ENCODE measurements at regions not wholly inside any gene's neighbourhood (a gene's known extent, or its start where the extent isn't known, plus 50 kb on each side); places are given as distances from the start of the nearest gene placed in this dataset.
A peak's percentile ranks its signal among the peaks of the same experiment; 100 is the strongest.

- Histone ChIP-seq H3K9me3 (peaks cover 0 to 11% (median 0%) of the 10 kb centered on the region in 11 donors), H3K27me3 (no peaks in the 10 kb centered on the region), H3K4me3 (peak overlapping the region in 4 of 10 donors; percentile 7 to 13 (median 12)), H3K4me1 (peaks cover 0 to 13% (median 5%) of the 10 kb centered on the region in 9 donors), H3K27ac (peak overlapping the region in 9 of 10 donors; percentile 28 to 82 (median 69)), H3K36me3 (no peaks in the 10 kb centered on the region)
- ATAC-seq: peak; percentile 32 to 85 (median 70)
- intact Hi-C loops (cut with DNase I): loop anchor here in 5 of 10 donors (5.0 to 10.0 kb wide), 8 partner anchors 91 to 373 kb away; partner anchors contain the start of gene SORBS2 (in 1 of the 5)
- TF ChIP-seq CTCF (IDR thresholded peaks at IDR 0.05): peak in 3 of 9 donors; percentile 35 to 46 (median 41)
- DNase-seq: peak in 1 of 2 donors; percentile 41
- 43 to 63% methylated on average over 12 of the region's 12 CpGs for WGBS, 2 donors
Observed at GRCh38 chr4:186015212-186015817, 53.6 kb upstream of the TLR3 start.

- H3K27me3 ChIP-seq: no peaks in the 10 kb centered on the region
- H3K9me3 ChIP-seq: peaks cover 0 to 11% (median 0%) of the 10 kb centered on the region in 11 donors
- peak overlapping the region in 4 of 10 donors; percentile 46 to 82 (median 72) for H3K27ac ChIP-seq
- no peak overlapping the region for H3K4me3 ChIP-seq
- no peak for TF ChIP-seq CTCF (IDR thresholded peaks at IDR 0.05)
- 91 to 97% methylated on average over 4 of the region's 4 CpGs for WGBS, 2 donors
- DNase-seq (no peak), ATAC-seq (no peak)
- H3K4me1 ChIP-seq: peaks cover 0 to 28% (median 9%) of the 10 kb centered on the region in 9 donors
- H3K36me3 ChIP-seq: no peaks in the 10 kb centered on the region
- intact Hi-C loops (cut with DNase I): loop anchor here in 5 of 10 donors (5.0 to 10.0 kb wide), 8 partner anchors 92 to 374 kb away; partner anchors contain the start of gene SORBS2 (in 1 of the 5)
Observed at GRCh38 chr4:186016796-186017195, 52.2 kb upstream of the TLR3 start.

GRCh38 chr4:186017801-186018200 lies 51.2 kb upstream of the TLR3 start:
- Histone ChIP-seq H3K4me3 (no peak overlapping the region), H3K36me3 (no peaks in the 10 kb centered on the region), H3K27ac (peak overlapping the region in 1 of 10 donors; percentile 9), H3K27me3 (no peaks in the 10 kb centered on the region), H3K4me1 (peaks cover 0 to 30% (median 9%) of the 10 kb centered on the region in 9 donors), H3K9me3 (peaks cover 0 to 11% (median 0%) of the 10 kb centered on the region in 11 donors)
- peak in 1 of 8 donors; percentile 3 for ATAC-seq
- no peak for DNase-seq
- intact Hi-C loops (cut with DNase I): loop anchor here in 5 of 10 donors (5.0 to 10.0 kb wide), 8 partner anchors 93 to 376 kb away; partner anchors contain the start of gene SORBS2 (in 1 of the 5)
- no peak for TF ChIP-seq CTCF (IDR thresholded peaks at IDR 0.05)
- WGBS, 2 donors: 91 to 96% methylated on average over 6 of the region's 6 CpGs

- Histone ChIP-seq H3K27me3 (no peaks in the 10 kb centered on the region), H3K9me3 (peaks cover 0 to 11% (median 0%) of the 10 kb centered on the region in 11 donors), H3K27ac (peak overlapping the region in 1 of 10 donors; percentile 9), H3K4me3 (no peak overlapping the region), H3K4me1 (peaks cover 0 to 26% (median 8%) of the 10 kb centered on the region in 9 donors), H3K36me3 (no peaks in the 10 kb centered on the region)
- intact Hi-C loops (cut with DNase I): loop anchor here in 5 of 10 donors (5.0 to 10.0 kb wide), 8 partner anchors 93 to 376 kb away; partner anchors contain the start of gene SORBS2 (in 1 of the 5)
- WGBS, 2 donors: 57 to 59% methylated on average over 3 of the region's 3 CpGs
- TF ChIP-seq CTCF (IDR thresholded peaks at IDR 0.05): no peak
- ATAC-seq (no peak), DNase-seq (no peak)
Observed at GRCh38 chr4:186018261-186018660, 50.7 kb upstream of the TLR3 start.
